IPS DF 4.7 (cell line): ENCODE measurements at regions not wholly inside any gene's neighbourhood (a gene's known extent, or its start where the extent isn't known, plus 50 kb on each side); places are given as distances from the start of the nearest gene placed in this dataset.
"Not testable (repeated sequence)": the region's sequence is repeated elsewhere in the genome, so short reads cannot be mapped to it uniquely, and the experiment has no call there.

ENCODE experiments used
- DNase-seq: peaks from one replicate; pipeline ENCODE4 v3.0.0-alpha.2; 2013; ENCODE audit warnings: low spot score; ENCODE audit errors: extremely low read depth

DNA sequence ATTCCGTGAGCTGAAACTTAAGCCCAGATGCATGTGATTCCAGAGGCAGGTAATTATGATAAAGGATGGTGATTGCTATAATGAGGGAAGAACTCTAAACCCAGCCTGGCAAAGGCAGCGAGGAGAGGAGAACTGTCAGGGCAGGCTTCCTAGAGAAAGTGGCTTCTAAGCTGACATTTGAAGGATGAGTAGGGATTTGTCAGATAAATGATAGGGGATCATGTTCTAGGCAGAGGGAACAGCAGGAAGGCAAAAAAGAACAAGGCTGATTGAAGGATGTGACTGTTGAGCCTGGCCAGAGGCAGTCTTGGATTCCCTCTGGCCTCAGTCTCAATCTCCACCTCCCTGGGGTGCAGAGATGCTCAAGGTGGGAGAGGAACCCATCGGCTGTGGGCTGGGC, 146.4 kb upstream of the POU3F1 start:
- no peak for DNase-seq

DNA sequence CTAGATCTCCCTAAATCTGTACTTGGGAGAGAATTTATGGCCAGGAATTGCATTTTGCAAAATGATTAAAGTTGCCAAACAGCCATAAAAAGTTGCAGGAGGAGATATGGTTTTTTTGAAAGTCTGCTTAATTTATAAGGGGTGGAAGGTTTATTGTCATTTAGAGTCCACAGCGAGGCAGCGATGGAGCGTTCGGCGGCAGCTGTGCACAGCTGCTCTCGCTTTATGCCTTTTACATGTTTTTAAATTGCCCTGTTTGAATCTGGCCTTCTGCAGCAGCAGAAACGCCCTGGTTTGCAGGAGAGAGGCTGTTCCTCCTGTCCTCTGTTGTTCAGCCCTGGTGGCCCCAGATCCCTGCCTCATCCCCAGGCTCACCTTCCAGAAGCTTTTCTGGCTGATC, 144.9 kb upstream of the POU3F1 start:
- DNase-seq, result no peak

DNA sequence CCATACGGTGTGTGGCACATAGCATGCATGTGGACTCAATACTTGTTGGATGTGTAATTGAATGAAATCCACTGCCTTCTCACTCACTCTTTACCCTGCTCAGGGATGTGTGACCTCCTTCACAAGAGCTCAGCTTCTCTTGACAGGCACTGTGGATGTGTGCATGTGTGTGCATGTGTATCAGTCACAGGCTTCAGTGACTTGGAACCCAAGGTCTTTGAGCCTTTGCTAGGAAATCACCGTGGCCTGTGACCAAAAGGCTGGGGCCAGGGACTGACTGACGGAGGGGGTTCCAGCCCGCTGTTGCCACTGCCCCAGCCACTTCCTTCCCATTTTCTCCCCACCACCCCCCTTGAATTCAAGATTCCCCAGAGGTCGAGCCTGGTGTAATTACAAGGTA, 144.4 kb upstream of the POU3F1 start:
- DNase-seq, result no peak

DNA sequence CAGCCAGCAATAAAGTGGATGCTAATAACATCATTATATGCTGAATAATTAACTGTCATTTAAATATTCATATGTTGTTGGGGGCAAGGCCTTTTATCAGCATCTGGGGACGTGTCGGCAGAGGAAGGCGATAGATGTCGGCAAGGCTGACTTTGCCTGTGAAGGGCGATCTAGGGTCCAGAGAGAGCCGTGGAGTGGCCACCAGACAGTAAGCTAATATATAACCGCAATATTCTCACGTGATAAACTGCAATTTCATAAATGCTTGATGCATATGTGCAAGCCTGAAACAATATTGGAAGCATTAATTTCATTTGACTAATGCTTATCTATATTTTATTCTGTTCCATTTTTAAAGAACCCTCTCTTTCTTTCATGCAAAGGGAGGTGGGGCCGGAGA, 141.0 kb upstream of the POU3F1 start:
- DNase-seq, result no peak

DNA sequence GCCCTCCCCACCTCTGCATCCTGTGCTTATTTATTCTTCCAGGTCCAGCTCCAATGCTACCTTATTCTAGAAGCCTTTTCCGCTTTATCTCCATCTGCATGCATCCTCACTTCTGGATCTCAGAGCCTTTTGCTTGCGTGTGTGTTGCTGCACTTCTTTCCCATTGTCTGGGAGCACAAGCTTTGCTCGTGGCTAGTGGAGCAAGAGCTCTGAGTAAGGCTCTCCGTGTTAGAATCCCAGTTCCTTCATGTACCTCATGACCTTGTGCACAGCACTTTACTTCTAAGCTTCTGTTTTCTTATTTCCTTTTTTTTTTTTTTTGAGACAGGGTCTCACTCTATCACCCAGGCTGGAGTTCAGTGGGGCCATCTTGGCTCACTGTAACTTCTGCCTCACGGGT, 140.0 kb upstream of the POU3F1 start:
- no peak for DNase-seq

DNA sequence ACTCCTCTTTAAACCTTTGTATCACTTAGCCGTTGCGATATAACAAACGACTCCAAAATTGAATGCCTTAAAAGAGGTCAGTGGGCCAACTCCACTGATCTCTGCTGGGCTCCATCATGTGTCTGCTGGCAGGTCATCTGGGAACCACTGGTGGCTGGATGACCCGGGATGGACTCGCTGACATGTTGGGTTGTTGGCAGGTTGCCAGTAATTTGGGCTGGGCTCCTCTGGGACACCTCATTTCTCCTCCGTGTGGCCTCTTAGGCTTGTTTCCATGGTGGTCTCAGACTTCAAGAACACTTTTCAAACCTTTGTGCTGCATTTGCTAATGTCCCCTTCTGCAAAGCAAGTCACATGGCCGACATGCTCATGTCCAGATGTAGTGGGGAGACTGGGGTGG, 139.3 kb upstream of the POU3F1 start:
- no peak for DNase-seq

DNA sequence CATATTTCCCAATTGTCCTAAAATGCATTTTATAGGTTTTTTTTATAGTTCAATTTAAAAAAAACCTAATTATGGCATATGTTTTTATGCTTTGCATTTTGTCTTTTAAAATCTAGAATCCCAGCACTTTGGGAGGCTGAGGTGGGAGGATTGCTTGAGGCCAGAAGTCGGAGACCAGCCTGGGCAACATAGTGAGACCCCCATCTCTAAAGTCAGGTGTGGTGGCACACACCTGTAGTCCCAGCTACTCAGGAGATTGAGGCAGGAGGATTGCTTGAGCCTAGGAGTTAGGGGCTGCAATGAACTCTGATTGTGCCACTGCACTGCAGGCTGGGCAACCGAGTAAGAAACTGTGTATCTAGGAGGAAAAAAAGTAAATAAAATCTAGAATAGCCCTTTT, 137.2 kb upstream of the POU3F1 start:
- DNase-seq, result no peak

DNA sequence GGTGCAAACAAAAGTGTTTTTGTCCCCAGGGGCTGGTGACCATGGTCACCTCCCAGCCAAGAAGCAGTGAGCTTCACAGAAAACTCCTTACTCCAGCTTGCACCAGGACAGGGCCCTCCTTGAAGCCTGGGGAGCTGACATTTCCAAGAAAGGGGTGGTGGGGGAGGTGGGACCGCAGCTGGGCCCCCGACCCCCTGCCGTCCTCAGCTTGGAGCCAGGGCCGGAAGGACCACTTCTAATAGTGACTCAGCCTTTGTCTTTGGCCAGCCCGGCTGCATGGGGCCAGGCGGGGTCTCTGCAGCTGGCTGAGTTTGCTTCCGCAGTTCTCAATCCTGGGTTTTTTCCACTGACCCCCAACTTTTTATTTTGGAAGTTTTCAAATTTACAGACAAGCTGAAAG, 136.5 kb upstream of the POU3F1 start:
- no peak for DNase-seq

DNA sequence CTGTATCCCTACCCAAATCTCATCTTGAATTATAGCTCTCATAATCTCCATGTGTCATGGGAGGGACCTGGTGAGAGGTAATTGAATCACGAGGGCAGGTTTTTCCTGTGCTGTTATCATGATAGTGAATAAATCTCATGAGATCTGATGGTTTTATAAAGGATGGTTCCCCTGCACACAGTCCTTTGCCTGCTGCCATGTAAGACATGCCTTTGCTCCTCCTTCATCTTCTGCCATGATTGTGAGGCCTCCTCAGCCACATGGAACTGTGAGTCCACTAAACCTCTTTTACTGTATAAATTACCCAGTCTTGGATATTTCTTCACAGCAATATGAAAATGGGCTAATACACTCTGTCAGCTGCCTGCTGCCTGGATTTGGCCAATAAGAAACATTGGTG, 133.8 kb upstream of the POU3F1 start:
- DNase-seq, result not testable (repeated sequence)

DNA sequence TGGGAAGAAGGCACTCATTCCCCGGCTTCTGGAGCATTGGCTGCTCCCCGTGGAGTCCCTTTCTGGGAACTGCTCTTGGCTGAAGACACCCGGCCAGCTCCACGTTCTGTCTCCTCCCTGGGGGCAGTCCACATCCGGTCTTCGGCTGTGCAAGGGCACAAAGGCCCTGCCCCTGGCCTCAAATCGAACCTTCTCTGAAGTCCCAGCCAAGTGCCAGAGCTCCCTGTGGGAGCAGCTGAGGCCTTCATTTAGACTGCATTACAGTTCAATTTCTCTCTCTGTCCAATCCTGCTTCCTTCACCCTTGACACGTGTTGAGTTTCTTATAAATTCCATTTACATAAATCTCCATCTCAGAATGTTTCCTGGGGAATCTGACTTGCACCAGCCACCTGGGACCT, 132.9 kb upstream of the POU3F1 start:
- DNase-seq, result no peak

DNA sequence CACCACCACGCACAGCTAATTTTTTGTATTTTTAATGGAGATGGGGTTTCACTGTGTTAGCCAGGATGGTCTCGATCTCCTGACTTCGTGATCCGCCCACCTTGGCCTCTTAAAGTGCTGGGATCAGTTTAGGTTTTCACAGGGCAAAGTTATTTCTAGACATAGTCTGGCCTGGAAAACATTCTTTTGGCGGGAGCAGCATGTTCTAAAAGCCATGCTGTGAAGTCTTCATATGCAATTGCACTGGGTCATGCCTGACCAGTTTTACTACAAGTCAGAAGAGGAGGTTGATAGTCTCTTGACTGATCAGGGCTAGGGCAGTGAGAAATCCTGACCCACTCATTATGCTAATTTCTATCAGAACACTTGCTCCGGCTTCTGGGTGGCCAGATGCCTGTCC, 131.6 kb upstream of the POU3F1 start:
- no peak for DNase-seq

DNA sequence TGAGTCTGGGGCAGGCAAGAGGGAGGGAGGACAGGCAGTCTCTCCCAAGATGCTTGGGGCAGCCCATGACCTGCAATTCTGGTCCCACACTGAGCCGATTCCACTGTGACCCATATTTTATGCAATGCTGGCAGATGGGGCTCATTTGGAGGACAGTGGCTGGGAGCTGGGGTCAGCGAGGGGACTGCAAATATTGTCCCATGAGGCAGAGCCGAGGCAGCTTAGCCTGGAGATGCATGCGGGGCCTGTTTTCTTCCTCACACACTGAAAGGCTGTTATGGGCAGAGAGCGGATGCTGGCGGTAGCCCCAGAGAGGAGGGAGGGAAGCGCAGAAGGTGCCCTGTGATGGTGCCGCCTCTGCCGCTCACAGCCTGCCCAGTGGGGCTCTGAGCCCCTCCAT, 128.5 kb upstream of the POU3F1 start:
- DNase-seq, result no peak

DNA sequence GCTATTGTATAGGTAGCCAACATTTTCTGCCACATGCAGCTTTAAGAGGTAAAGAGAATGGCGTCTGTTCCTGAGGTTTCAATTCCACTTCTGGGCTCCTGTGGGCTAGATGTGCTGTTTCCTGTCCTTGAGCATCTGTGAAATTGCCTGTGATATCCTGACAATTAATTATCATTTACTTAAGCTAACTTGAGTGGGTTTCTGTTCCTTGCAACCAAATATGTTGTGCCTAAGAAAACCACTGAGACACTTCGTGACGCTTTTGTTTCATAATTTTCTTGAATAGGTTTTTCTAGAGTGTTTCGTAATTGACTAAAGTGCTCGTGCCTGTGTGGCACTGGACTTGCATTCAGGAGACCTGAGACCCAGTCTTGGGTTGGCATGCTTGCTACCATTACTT, 127.3 kb upstream of the POU3F1 start:
- DNase-seq, result no peak

DNA sequence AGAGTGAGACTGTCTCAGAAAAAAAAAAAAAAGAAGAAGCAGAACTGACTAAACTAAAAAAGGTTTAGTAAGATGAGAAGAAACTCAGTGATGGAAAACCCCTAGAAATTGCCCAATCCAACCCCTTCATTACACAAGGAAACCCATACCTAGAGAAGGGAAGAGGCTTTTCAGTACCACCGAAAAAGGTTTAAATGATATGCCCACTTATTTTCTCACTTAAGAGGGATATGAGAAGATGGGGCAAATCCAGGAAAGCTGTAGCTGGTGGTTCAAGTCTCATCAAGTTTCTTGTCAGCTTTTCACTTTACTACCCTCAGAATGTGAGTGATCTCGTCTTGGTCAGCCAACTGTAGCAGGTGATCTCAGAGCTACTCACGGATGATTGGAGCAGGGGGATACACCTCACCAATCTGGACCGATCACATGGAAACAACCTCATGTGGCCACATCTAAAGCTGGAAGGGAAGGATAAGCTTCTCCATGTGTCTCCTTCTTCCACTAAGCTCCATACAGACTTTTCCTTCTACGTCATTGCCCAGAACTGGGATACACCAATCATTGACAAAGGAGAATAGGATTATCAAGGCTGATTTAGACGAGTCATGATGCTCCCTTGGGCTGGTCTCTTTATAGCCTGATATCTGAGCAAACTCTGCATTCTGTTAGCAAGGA, 126.7 kb upstream of the POU3F1 start:
- no peak for DNase-seq

DNA sequence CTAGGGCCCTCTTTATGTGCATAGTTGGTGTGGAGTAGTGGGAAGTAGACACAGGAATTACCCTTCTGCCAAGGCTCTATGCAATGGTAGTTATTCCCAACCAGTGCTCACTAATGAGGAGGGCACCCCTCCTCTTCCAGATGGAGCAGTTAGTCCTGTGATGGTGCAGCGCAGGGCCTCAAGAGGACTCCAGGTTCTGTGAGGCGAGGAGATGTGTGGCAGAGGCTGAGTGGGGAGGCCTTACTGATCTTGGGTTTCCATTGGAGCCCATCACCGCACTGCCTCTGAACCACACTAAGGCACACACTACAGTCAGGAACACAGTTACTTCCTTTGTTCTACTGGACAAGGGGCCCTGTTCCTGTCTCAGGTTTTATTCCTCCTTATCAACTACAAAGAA, 122.5 kb upstream of the POU3F1 start:
- DNase-seq, result no peak

DNA sequence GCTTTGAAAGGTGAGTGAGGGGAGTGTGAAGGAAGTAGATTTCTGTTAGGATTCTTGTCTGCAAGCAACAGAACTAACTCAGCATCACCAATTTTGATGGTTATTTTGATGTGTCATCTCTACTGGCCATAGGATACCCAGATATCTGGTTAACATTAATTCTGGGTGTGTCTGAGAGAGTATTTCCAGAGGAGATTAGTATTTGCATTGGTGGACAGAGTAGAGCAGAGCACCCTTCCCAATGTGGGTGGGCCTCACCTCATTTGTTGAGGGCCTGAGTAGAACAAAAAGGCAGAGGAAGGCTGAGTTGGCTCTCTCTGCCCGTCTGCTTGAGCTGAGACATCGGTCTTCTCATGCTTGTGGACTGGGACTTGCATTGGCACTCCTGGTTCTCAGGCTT, 121.8 kb upstream of the POU3F1 start:
- DNase-seq, result no peak

DNA sequence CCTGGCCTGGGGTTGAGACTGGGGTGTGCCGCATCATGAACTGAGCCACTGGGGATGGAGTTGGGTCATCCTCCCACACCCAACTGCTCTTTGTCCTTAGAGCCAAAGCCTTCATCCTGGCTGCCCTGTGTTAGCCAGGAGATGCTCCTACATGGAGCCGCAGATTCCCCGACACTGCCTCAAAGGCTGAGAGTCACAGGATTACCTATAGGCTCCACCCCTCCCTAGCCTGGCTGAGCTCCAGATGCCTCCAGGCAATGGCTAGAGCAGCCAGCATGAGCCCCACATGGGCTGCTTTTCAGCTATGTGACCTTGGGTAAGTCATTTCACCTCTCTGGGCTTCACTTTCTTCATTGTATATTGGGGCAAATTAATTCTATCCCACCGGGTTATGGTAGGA, 119.9 kb upstream of the POU3F1 start:
- no peak for DNase-seq

DNA sequence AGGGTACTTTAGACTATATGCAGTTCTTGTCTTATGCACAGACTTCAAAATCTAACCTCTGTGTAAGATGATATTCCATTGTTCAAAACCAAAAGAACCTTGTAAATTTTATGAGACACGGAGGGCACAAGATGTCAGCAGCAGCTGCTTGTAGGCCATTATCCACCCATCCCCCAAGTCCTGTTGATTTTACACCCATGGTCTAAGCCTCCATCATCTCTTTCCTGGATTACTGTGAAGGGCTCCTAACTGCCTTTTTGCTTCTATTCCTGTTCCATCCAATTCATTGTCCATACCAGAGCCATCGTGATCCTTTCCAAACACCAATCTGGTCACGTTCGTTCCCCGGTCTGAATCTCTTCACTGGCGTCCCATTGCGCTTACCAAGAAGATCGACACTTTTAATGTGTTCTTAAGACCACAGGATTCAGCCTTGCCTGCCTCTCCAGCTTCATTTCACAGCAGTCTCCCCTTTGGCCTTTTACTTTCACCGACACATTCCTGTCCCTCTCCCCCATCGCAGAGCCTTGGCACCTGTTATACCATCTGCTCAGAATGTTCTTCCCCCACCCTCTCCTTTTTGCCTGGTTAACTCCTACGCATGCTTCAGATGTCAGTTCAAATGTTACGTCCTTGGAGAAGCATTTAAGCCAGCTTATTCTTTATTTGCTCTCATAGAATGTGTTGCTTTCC, 107.3 kb upstream of the POU3F1 start:
- DNase-seq, result no peak

DNA sequence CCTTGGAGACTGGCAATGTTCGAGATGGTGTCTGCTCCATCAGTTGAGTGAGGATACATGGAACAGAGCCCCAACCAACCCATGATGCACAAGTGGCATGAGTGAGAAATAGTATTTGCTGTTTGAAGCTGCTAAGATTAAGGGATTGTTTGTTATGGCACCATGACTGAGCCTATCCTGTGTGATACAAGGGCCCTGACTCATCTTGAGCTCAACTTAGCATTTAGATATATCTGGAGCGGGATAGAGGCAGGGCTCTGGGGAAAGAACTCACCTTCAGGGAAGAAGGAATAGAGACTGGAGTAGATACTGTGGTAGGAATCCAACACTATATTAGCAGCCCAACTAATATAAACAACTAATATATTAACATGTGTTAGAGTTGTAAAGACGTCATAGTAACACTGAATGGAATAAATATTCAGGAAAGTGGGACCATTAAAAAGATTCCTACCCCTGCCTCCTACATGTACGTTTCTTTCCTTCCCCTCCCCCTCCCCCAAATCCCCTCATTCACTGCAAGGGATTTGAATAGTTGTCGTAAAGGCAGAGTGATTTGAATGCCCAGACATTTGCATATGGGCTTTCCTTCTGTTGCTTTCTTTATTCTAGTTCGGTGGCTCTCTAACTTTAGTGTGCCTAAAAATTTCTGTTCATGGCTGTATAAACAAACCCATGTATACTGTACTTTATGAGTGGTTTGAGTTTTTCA, 106.6 kb upstream of the POU3F1 start:
- DNase-seq, result no peak

DNA sequence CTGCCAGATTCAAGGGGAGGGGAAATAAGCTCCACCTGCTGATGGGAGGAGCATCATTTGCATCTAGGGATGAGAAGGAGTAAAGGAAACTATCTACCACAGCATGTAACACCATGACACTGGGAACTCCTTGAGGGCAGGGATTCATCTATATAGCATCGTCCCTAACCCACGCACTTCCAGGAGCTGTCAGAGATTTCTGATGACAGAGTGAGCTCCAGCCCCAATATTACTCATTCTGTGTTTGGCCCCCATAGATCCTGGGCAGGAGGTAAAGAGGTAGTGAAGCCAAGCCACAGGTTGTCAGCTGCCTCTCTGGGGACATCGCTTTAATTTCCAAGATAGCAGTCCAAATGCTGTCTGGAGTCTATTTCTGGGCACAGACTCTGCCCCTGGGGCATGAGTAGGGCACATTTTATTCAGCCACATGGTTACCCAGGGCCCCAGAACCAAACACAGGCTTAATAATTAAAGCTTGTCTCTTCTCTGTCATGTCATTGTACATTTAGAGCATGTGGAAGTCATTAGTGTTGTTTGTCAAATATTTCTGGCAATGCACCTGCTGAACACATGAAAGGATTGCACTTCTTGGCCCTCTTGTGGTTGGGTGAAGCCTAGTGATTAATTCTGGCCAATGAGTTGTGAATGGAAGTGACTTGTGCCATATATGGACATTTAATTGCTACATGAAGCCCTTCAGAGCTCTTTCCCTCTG, 105.9 kb upstream of the POU3F1 start:
- DNase-seq, result no peak

DNA sequence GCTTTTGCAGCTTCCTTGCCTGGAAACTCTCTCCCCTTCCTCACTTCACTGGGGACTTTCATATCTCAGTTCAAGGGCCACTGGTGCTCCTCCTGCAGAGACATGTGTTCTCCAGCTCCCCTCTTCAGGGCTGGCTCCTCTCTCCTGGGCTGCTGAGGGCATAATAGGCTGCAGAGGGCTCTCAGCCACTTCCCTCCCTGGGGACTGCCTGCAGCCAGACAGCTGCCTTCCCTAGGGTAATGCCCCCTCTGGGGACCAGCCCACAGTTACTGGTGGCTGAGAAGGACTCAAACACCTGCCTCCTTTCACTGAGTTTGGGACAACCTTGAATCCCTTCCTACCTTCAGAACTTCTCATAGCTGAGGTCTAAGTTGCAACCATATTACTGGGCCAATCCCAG, 104.8 kb upstream of the POU3F1 start:
- no peak for DNase-seq

DNA sequence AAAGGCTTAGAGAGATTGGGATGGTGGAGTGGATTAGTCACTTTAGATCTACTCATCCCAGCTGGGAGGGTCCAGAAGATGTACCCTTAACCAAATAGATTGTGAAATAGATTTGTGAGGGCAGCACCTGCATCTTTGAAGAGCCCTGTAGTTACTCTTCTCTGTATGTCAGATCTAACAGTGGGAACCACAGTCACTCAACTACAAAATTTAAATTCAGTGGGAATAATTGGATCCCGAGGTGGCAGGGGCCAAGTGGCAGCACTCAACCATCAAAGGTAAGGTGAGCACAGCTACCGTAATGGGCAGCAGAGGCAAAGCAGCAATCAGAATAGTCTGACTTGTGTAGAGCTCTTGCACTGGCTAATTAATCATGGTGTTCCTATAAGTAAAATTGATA, 99.5 kb upstream of the POU3F1 start:
- not testable (repeated sequence) for DNase-seq
